Progenitor cell of endocrine pancreas (in vitro differentiated cells): ENCODE measurements at regions not wholly inside any gene's neighbourhood (a gene's known extent, or its start where the extent isn't known, plus 50 kb on each side); places are given as distances from the start of the nearest gene placed in this dataset.

Experiments used
- DNase-seq: peaks from one replicate; pipeline ENCODE4 v3.0.0; 2021; ENCODE audit warnings: low spot score; ENCODE audit not compliant: unreplicated experiment
- H3K27ac Mint-ChIP-seq: 2 replicates; pipeline ENCODE4 v1.8.0; 2021; ENCODE audit warnings: mild to moderate bottlenecking, moderate library complexity, mixed read lengths
- H3K27me3 Mint-ChIP-seq: 2 replicates; pipeline ENCODE4 v1.8.0; 2021; ENCODE audit warnings: mixed read lengths
- H3K36me3 Mint-ChIP-seq: 2 replicates; pipeline ENCODE4 v1.8.0; 2022; ENCODE audit warnings: mixed read lengths; ENCODE audit not compliant: insufficient read depth
- H3K4me1 Mint-ChIP-seq: 2 replicates; pipeline ENCODE4 v1.8.0; 2021; ENCODE audit warnings: low read depth, mixed read lengths
- H3K4me3 Mint-ChIP-seq: 2 replicates; pipeline ENCODE4 v1.8.0; 2021; ENCODE audit warnings: low read depth, mild to moderate bottlenecking, moderate library complexity, mixed read lengths
- H3K9me3 Mint-ChIP-seq: 2 replicates; pipeline ENCODE4 v1.8.0; 2021; ENCODE audit warnings: low read depth, mixed read lengths
- TF ChIP-seq, protein P1 (sequence below): fragments of 200-600 bp; sonication (generic); IDR thresholded peaks from one replicate; pipeline ENCODE4 v1.5.0; 2021; ENCODE audit warnings: antibody characterized with exemption, mild to moderate bottlenecking; ENCODE audit not compliant: unreplicated experiment

DNA sequence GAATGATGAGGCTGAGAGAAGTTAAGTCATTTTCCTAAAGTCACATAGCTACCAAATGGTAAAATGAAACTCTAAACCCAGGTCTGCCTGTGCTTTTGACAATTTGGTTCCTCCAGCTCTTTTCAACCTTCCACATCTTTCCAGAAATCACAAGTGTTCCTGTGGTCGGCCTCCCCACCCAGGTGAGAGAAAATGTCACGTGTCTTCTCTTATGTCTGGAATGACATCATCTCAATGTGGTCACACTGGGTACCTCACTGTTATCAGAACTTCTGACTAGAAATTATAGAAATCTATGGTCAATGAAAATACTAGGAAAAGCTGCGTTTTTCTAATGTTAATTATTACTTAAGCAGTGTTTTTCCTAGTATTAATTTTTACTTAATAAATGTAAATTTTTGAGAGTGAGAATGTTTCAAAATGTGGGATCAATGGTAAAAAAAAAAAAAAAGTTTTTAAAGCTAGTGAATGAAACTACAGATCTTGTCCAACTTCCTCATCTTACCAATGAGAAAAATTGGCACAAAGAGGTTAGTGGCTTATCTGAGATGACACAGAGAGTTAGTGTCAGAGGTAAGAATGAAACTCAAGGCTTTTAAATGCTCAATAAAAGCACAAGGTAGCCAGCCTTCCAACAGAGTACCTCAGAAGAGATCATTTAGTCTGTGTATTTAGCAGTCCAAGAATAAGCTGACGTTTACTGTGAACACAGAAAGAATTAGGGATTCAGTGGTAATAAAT lies 228.7 kb upstream of the NR4A3 start:
- peaks cover 2% of the 10 kb centered on the region for H3K4me1 Mint-ChIP-seq
- no peak for DNase-seq
- no peak overlapping the region for H3K27ac Mint-ChIP-seq
- TF ChIP-seq, protein P1, sequence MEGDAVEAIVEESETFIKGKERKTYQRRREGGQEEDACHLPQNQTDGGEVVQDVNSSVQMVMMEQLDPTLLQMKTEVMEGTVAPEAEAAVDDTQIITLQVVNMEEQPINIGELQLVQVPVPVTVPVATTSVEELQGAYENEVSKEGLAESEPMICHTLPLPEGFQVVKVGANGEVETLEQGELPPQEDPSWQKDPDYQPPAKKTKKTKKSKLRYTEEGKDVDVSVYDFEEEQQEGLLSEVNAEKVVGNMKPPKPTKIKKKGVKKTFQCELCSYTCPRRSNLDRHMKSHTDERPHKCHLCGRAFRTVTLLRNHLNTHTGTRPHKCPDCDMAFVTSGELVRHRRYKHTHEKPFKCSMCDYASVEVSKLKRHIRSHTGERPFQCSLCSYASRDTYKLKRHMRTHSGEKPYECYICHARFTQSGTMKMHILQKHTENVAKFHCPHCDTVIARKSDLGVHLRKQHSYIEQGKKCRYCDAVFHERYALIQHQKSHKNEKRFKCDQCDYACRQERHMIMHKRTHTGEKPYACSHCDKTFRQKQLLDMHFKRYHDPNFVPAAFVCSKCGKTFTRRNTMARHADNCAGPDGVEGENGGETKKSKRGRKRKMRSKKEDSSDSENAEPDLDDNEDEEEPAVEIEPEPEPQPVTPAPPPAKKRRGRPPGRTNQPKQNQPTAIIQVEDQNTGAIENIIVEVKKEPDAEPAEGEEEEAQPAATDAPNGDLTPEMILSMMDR = no peak
- no peak overlapping the region for H3K4me3 Mint-ChIP-seq
- peaks cover 4% of the 10 kb centered on the region for H3K9me3 Mint-ChIP-seq
- no peaks in the 10 kb centered on the region for H3K27me3 Mint-ChIP-seq
- H3K36me3 Mint-ChIP-seq = no peaks in the 10 kb centered on the region

- no peaks in the 10 kb centered on the region for H3K36me3 Mint-ChIP-seq
- H3K4me1 Mint-ChIP-seq = peaks cover 1% of the 10 kb centered on the region
- H3K27me3 Mint-ChIP-seq = no peaks in the 10 kb centered on the region
- no peak overlapping the region for H3K27ac Mint-ChIP-seq
- no peak for DNase-seq
- no peak overlapping the region for H3K4me3 Mint-ChIP-seq
- H3K9me3 Mint-ChIP-seq = peaks cover 4% of the 10 kb centered on the region
- TF ChIP-seq, protein P1 = no peak
These were observed 228.1 kb upstream of the NR4A3 start for GRCh38 chr9:99593610-99594009.

GRCh38 chr9:99594056-99594780 lies 227.5 kb upstream of the NR4A3 start:
- Mint-ChIP-seq H3K36me3 (no peaks in the 10 kb centered on the region), H3K4me3 (no peak overlapping the region), H3K4me1 (no peaks in the 10 kb centered on the region), H3K27me3 (no peaks in the 10 kb centered on the region), H3K9me3 (peaks cover 4% of the 10 kb centered on the region), H3K27ac (no peak overlapping the region)
- TF ChIP-seq, protein P1 = no peak
- no peak for DNase-seq

DNA sequence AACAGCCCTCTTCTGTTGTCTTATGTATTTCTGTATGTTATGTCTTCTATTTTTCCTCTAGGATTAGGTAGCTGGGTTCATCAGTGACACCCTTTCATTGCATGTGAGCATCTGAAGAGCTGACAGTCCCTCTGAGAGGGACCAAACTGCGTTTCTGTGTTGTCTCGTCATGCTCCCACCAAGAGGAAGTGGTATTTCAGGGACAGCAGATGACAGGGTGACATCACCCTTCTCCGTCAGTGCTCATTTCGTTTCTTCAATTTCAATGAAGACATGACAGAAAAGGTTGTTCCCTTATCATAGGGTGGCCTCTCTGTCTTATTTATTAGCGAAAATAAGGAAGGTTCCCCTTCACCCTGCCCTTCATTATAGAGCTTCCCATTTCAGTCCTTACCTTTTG lies 225.9 kb upstream of the NR4A3 start:
- DNase-seq = no peak
- Mint-ChIP-seq H3K27me3 (no peaks in the 10 kb centered on the region), H3K36me3 (no peaks in the 10 kb centered on the region), H3K4me1 (no peaks in the 10 kb centered on the region), H3K9me3 (no peaks in the 10 kb centered on the region), H3K4me3 (no peak overlapping the region), H3K27ac (no peak overlapping the region)
- TF ChIP-seq, protein P1 = no peak

- Mint-ChIP-seq H3K27ac (no peak overlapping the region), H3K9me3 (no peaks in the 10 kb centered on the region), H3K27me3 (peaks cover 4% of the 10 kb centered on the region), H3K4me3 (no peak overlapping the region), H3K36me3 (no peaks in the 10 kb centered on the region), H3K4me1 (no peaks in the 10 kb centered on the region)
- DNase-seq = no peak
- TF ChIP-seq, protein P1 = no peak
These were observed 220.0 kb upstream of the NR4A3 start for GRCh38 chr9:99601571-99602111.
